BJ (cell line): ENCODE measurements at regions not wholly inside any gene's neighbourhood (a gene's known extent, or its start where the extent isn't known, plus 50 kb on each side); places are given as distances from the start of the nearest gene placed in this dataset.

Experiments used
- CTCF ChIA-PET: fragments of 350-600 bp; formaldehyde crosslinking; extraction: SDS; loops from one replicate; lab custom pipeline; 2021; ENCODE audit warnings: antibody characterized with exemption, inconsistent platforms; lab: Yijun Ruan, JAX
- POLR2A ChIA-PET: fragments of 300-600 bp; sonication (Branson Sonifier 250); formaldehyde crosslinking; extraction: SDS; loops from one replicate; lab custom pipeline; 2021; ENCODE audit warnings: antibody characterized with exemption; lab: Charles Lee
- DNase-seq: peaks from one replicate; pipeline ENCODE4 v3.0.0-alpha.2; 2011; ENCODE audit warnings: low read depth
- H3K27me3 ChIP-seq: 2 replicates; pipeline ENCODE4 v1.6.0; 2011; ENCODE audit warnings: low read length; ENCODE audit not compliant: control insufficient read depth, insufficient read depth
- H3K36me3 ChIP-seq: 2 replicates; pipeline ENCODE4 v1.5.1; 2011; ENCODE audit warnings: low read length; ENCODE audit not compliant: control insufficient read depth, insufficient read depth
- H3K4me3 ChIP-seq: 2 replicates; pipeline ENCODE4 v1.5.1; 2011; ENCODE audit warnings: low read depth, mild to moderate bottlenecking, control low read depth, low read length
- CTCF ChIP-seq: IDR thresholded peaks from 2 replicates; pipeline ENCODE4 v1.5.1; 2011; ENCODE audit warnings: low read depth, mild to moderate bottlenecking, control low read depth, inconsistent platforms, low read length, moderate library complexity; ENCODE audit not compliant: insufficient read depth

- ChIA-PET POLR2A (no interaction called here), CTCF (interaction anchor here (1.4 to 5.8 kb wide), 2 partner anchors 12 kb away, joined by 4 to 29 read pairs; no protein-coding TSS in a partner anchor)
- no peaks in the 10 kb centered on the region for H3K36me3 ChIP-seq
- no peak overlapping the region for H3K4me3 ChIP-seq
- no peak for DNase-seq
- TF ChIP-seq CTCF = no peak
- no peaks in the 10 kb centered on the region for H3K27me3 ChIP-seq
These were observed 345.9 kb upstream of the NOCT start for GRCh38 chr4:138669479-138670315.

- Histone ChIP-seq H3K27me3 (no peaks in the 10 kb centered on the region), H3K4me3 (no peak overlapping the region), H3K36me3 (no peaks in the 10 kb centered on the region)
- ChIA-PET POLR2A (no interaction called here), CTCF (interaction anchor here (5.8 kb wide), 1 partner anchor 13 kb away, joined by 29 read pairs; no protein-coding TSS in a partner anchor)
- no peak for TF ChIP-seq CTCF
- no peak for DNase-seq
These were observed 347.3 kb upstream of the NOCT start for GRCh38 chr4:138668309-138668708.

GRCh38 chr4:138666366-138666765, 349.2 kb upstream of the NOCT start:
- no peak for TF ChIP-seq CTCF
- DNase-seq = no peak
- Histone ChIP-seq H3K4me3 (no peak overlapping the region), H3K27me3 (no peaks in the 10 kb centered on the region), H3K36me3 (no peaks in the 10 kb centered on the region)
- POLR2A ChIA-PET = no interaction called here
- CTCF ChIA-PET = interaction anchor here (5.8 kb wide), 1 partner anchor 15 kb away, joined by 29 read pairs; no protein-coding TSS in a partner anchor

- ChIA-PET CTCF (no interaction called here), POLR2A (no interaction called here)
- DNase-seq = no peak
- no peaks in the 10 kb centered on the region for H3K36me3 ChIP-seq
- no peak for TF ChIP-seq CTCF
- no peaks in the 10 kb centered on the region for H3K27me3 ChIP-seq
- H3K4me3 ChIP-seq = no peak overlapping the region
These were observed 349.7 kb upstream of the NOCT start for GRCh38 chr4:138665851-138666250.

GRCh38 chr4:138663883-138664282, 351.7 kb upstream of the NOCT start:
- Histone ChIP-seq H3K4me3 (no peak overlapping the region), H3K27me3 (no peaks in the 10 kb centered on the region), H3K36me3 (no peaks in the 10 kb centered on the region)
- DNase-seq = no peak
- TF ChIP-seq CTCF = no peak
- ChIA-PET CTCF (interaction anchor here (1.0 to 2.4 kb wide), 2 partner anchors 7 to 16 kb away, joined by 3 to 9 read pairs; no protein-coding TSS in a partner anchor), POLR2A (no interaction called here)
